GM21423 (cell line): ENCODE measurements at regions not wholly inside any gene's neighbourhood (a gene's known extent, or its start where the extent isn't known, plus 50 kb on each side); places are given as distances from the start of the nearest gene placed in this dataset.

Source experiments
- ATAC-seq: cut with Tn5 transposase; IDR thresholded peaks from one replicate; pipeline ENCODE4 v1.9.1; 2021; ENCODE audit warnings: mild to moderate bottlenecking, moderate library complexity; ENCODE audit not compliant: unreplicated experiment

- ATAC-seq: no peak
These were observed 191.5 kb downstream of the RAMP3 start for GRCh38 chr7:45349090-45349489.

DNA sequence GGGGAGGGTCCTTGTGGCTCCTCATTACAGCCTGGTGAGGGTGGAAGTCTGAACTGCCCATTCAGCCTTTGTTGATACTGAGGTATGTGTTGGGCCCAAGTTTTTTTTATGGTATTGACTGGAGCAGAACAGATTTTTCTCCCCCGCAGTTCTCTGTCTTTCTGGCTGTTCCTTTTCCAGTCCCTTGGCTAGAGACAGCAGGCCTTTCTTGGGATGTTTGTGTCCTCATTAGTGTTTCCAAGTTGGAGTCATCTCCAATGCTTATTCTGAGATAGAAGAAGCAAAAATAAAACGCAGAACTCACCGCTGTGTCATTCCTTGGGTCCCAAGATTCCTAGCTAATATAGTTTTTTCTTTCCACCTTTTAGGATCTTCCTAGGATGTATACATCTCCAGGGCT, 193.3 kb downstream of the RAMP3 start:
- ATAC-seq: no peak

GRCh38 chr7:45358287-45358686, 200.7 kb downstream of the RAMP3 start:
- ATAC-seq: no peak

GRCh38 chr7:45359250-45359649, 201.7 kb downstream of the RAMP3 start:
- no peak for ATAC-seq

GRCh38 chr7:45359776-45360175, 202.2 kb downstream of the RAMP3 start:
- ATAC-seq: no peak

GRCh38 chr7:45363669-45364068, 206.1 kb downstream of the RAMP3 start:
- ATAC-seq: no peak

- ATAC-seq: no peak
These were observed 207.8 kb downstream of the RAMP3 start for GRCh38 chr7:45365341-45365740.

- ATAC-seq: no peak
These were observed 207.7 kb upstream of the ADCY1 start for GRCh38 chr7:45366475-45366874.

- ATAC-seq: no peak
These were observed 207.1 kb upstream of the ADCY1 start for GRCh38 chr7:45367026-45367425.

GRCh38 chr7:45368129-45368807, 205.9 kb upstream of the ADCY1 start:
- no peak for ATAC-seq

DNA sequence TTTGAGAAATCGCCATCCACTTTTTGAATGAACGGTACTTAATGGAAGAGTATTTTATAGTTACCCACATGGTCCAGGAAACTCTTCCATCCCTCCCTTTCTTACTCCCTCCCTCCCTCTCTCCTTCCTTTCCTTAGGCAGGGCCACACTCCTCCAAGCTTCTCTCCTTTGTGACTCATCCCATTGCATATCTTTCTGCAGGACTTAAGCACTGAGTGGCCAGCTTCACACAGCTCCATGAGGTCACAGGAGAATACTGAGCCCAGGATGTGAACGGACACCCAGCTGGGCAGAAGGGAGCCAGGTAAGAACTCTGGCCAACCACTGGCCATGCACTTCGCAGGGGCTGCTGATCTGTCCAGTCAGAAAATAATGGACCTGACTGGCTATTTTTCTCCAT, 189.7 kb upstream of the ADCY1 start:
- ATAC-seq: no peak

DNA sequence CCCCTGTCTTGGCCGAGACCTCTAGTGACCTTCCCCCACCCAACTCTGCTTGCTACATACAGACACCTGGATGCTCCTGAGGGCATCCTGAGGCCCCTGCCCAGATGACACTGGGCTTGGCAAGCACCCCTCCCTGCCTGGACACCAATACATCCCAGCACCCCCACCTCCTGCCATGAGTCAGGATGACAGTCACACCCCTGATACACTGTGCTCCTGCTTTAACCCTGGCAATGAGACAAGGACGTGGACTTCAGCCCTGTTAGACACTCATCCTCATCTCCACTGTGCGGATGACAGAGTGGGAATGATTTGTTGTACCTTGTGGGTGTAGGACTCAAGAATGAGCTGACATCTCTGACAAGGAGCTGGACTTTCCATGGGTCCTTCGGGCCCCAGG, 186.3 kb upstream of the ADCY1 start:
- ATAC-seq: no peak

DNA sequence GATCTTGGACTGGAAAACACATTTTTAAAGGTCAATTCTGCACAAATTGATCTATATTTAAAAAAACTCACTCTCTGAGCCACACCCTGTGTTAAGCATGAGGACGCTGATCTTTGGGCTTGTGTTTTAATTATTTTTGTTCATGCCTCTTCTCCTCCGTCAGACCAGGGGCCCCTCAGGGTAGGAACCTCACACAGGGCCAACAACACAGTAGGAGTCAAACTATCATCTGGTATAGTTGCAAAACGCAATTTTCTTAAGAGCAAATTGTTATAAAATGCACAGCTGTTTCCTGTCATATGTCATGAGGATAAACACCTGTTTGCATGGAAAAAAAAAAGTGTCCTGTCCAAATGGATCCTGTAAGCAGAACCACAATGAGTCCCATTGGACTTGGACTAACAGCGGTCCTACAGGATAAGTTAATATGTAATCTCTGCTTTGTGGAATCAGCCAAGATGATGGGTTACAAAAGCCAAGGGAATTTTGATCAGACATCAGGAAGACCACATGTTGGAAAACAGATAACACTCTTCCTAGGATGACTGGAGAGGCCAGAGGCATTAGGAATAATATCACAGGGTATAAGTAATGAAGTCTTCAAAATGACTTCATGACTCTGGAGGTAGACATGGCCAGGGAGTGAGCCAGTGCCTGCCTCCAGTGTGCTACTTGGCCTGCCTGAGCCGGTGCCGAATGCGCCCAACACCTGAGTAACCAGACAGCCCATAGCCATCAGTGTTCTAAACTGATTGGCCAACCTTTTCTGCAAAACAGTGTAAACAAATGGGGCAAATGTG, 184.9 kb upstream of the ADCY1 start:
- ATAC-seq: no peak

DNA sequence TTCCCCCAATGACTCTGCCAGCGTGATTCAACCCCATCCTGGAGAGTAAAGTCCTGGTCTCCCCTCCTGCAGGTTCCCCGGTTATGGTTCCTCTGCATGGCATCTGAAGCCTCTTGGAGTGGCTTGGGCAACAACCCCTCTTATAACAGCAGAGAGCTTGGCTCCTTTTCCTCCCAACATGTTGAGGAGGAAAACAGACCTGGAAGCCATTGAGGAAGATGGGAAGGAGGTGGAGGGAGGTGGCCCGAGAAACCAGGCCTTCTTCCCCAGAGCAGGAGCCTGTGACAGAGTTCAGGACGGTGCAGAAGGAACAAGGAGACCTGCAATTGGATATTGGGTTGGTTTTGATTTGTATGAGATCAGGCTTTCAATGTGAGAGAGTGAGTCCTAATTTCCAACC, 184.0 kb upstream of the ADCY1 start:
- no peak for ATAC-seq

GRCh38 chr7:45390731-45391130, 183.4 kb upstream of the ADCY1 start:
- no peak for ATAC-seq

GRCh38 chr7:45391618-45392451, 182.3 kb upstream of the ADCY1 start:
- ATAC-seq: no peak

DNA sequence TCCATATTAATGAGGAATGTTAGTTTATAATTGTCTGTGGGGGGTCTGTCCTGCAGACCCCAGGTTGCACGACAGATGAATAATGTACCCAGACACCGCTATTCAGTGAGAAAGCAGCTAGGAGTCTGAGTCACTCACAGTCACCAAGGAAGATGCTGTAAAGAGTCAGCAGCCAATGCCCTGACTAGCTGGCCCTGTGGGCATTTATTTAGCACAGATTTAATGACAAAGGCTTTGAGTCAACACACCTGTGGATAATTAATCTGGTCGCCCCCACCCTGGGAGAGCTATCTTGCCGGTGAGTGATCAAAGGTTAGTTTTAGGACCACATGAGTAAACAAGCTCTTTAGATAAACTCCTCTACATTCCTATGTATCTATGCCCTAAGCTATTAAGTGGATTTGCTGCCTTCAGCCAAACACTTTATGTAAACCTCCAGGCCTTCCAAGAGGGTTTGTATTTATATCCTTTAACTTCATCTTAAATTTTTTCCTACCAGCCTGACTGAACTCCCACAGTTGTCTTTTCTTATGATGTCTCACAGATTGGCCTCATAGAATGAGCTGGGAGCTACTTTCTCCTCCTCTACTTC, 180.0 kb upstream of the ADCY1 start:
- ATAC-seq: no peak

DNA sequence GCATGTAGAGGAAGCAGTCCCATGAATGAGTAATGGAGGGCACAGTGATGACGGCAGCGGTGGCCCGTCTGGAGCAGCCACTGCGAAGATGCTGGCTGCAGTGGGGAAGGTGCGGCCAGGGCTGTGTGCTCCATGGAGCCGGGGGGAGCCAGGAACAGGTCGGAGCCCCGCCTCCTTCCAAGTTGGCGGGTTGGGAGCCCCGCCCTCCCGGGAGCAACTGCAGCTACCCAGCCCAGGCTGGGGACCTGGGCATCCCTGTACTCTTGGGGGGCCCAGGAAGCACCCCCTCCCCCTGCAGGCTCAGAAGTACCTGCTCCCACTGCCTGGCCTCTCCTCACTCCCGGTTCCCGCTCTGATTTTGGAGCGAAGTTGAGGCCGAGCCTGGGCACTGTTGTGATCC, 175.1 kb upstream of the ADCY1 start:
- no peak for ATAC-seq

GRCh38 chr7:45400680-45401079, 173.5 kb upstream of the ADCY1 start:
- no peak for ATAC-seq

- no peak for ATAC-seq
These were observed 173.0 kb upstream of the ADCY1 start for GRCh38 chr7:45401155-45401554.

DNA sequence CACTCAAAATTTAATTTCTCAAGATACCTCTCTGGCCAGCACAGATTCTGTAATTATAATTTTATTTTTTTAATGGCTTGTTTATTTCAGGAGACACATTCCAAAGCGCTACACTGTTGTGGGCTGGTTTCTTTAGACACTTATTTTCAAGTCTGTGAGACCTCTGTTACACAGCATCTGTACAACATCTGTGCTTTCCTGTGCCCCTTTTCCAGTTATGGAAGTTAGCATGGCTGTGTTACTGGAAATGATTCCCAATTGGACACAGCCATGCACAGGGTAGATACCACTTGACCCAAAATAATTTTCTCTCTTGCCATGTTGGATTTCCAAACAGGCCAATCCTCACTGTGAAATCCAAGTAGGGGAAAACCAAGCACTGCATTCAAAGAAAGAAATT, 172.3 kb upstream of the ADCY1 start:
- no peak for ATAC-seq
